HG03060 (cell line): ENCODE measurements at regions not wholly inside any gene's neighbourhood (a gene's known extent, or its start where the extent isn't known, plus 50 kb on each side); places are given as distances from the start of the nearest gene placed in this dataset.
"Not testable (repeated sequence)": the region's sequence is repeated elsewhere in the genome, so short reads cannot be mapped to it uniquely, and the experiment has no call there.

Source experiments
- ATAC-seq: cut with Tn5 transposase; IDR thresholded peaks from one replicate; pipeline ENCODE4 v1.9.1; 2021; ENCODE audit warnings: low read depth, moderate number of reproducible peaks; ENCODE audit not compliant: unreplicated experiment

DNA sequence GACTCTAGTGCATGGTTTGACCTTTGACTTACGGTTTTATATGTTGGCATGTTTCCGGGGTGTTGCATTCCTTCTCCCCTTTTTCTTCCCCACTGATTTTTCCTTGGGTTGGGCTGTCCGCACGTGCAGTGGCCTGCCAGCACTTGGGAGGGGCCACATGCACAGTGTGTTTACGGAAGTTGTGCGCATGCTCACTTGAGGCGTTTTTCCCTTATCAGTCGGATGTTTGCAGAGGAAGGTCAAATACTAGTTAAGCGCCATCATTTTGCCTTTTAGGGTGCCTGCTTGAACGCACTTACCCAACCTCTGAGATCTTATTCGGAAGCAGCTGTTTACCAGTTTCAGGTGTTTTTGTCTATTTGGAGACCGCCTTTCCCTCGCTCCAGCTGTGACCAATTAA lies 653.9 kb upstream of the AADAT start:
- ATAC-seq = no peak

- ATAC-seq = no peak
These were observed 652.1 kb upstream of the AADAT start for GRCh38 chr4:170741856-170742255.

GRCh38 chr4:170736710-170737109 lies 647.0 kb upstream of the AADAT start:
- no peak for ATAC-seq

DNA sequence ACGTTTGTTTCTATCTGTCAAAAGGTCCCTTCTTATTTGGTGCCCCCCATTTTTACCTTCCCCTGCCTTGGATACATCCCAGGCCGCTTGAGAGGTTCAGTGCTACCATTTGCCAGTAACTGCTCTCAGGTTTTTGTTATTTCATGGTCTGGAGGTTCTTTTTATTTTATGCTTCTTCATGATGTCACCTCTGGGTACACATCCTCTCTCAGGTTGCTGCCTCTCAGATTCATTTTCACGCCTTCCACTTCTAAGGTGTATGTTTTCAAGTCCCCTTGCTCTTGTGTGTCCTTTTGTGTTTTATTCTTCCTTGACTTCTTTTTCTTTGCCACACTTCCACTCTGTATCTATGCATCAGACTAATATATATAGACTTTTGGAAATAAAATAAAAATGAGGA lies 640.1 kb upstream of the AADAT start:
- ATAC-seq = no peak

DNA sequence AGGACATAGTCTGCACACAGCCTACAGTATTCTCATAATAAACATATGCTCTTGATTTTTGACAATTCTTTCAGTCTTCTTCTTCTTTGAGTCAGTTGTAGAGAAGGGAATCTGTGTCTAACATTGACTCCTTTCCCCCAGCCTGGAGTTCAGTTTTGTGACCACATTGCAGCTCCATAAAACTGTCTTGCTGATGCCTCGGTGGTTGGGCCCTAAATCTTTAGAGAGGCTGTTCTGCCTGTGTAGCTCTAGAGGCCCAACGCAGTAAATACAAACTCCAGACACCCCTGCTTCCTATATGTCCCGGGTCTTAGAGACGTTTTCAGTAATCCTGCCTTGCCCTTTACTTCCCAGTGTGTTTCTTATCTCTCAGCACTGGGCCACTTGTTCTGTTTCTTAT lies 639.5 kb upstream of the AADAT start:
- no peak for ATAC-seq

- no peak for ATAC-seq
These were observed 634.4 kb upstream of the AADAT start for GRCh38 chr4:170724191-170724590.

- ATAC-seq = no peak
These were observed 633.4 kb upstream of the AADAT start for GRCh38 chr4:170723171-170723570.

- ATAC-seq = no peak
These were observed 632.1 kb upstream of the AADAT start for GRCh38 chr4:170721812-170722373.

DNA sequence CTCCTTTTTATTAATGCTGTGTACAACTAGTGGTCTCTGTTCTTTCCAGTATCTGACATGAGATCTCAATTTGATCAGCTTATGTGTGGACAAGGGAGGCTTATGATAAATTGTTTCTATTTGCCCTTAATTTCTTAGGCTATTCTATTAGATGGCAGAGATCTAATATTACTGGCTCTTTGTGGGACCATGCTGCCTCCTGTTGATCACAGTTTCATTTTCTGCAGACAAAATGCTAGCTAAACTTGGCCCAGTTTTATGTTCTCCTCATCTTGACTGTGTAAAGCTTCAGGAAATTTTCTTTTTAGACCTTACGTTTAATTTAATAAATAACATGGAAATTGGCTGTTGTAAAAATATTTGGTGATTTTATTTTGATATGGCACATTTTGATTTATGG lies 627.1 kb upstream of the AADAT start:
- no peak for ATAC-seq

DNA sequence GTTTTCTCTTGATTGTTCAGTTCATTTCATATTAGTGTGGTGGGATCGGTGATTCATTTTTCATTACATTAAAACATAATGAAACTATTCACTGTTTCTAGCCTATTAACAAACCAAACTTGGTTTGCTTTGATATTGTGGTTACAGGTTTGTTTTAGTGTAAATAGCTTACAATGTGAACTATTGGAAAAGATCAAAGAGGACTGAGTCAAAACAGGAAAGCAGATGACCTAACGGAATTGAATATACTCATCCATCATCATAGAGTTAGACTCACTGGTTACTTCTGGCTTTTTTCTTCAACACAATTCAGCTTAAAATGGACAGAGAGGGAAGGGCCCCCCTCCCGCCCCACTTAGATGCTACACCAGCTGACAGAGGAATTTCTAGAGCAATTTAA lies 616.2 kb upstream of the AADAT start:
- no peak for ATAC-seq

GRCh38 chr4:170700064-170700463 lies 610.3 kb upstream of the AADAT start:
- ATAC-seq = no peak

GRCh38 chr4:170698334-170698733 lies 608.6 kb upstream of the AADAT start:
- peak; percentile 36 for ATAC-seq

DNA sequence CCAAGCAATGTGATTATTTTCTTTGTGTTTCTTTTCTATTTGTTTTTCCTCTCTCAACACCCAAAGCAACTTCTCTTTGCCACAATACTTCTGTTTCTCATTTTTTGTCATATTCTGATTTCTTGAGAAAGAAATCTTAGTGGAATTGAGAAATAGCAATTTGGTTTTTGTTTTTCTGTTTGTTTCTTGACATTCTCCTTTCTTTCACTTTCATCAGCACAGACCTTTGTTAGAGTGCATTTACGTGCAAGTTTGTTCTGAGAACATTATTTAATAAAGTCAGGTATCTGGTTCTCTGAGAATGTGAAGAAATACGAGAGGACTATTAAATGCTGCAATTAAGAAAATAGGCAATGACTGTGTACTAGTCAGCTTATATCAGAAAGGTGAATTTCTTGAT lies 608.1 kb upstream of the AADAT start:
- ATAC-seq = no peak

GRCh38 chr4:170697045-170697444 lies 607.3 kb upstream of the AADAT start:
- ATAC-seq = no peak

DNA sequence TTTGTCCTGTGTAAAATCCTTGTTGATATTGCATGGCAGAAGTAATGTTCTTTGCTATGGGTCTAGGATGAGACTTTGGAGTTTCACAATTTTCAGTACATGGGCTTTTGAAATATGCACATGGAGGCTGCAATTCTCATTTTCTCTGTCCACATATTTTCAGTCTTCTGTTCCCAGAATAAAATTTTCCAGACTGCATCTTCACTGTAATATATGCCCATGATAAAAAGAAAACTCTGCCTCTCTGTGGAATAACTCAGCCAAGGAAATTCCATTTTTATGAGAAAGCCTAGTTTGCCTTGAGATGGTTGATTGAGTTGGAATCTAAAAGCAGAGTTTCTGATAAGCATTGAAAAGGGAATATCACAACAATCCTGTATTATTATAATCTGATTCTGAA lies 601.4 kb upstream of the AADAT start:
- ATAC-seq = no peak

GRCh38 chr4:170687751-170688150 lies 598.0 kb upstream of the AADAT start:
- ATAC-seq = no peak

GRCh38 chr4:170685701-170686100 lies 595.9 kb upstream of the AADAT start:
- ATAC-seq = not testable (repeated sequence)

GRCh38 chr4:170682558-170683294 lies 593.0 kb upstream of the AADAT start:
- ATAC-seq = no peak

DNA sequence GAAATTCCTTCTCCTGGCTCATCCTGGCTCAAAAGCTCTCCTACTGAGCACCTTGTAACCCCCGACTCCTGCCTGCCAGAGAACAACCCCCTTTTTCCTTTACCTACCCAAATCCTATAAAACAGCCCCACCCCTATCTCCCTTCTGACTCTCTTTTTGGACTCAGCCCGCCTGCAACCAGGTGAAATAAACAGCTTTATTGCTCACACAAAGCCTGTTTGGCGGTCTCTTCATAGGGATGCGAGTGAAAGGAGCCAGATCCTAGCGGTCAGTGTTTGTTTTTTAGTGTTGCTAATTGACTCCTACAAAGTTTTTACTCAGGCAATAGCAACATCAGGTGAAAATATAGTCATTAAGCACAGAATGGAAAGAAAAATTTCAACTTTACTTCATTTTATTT lies 592.3 kb upstream of the AADAT start:
- ATAC-seq = not testable (repeated sequence)

GRCh38 chr4:170675568-170676262 lies 586.0 kb upstream of the AADAT start:
- ATAC-seq = no peak

DNA sequence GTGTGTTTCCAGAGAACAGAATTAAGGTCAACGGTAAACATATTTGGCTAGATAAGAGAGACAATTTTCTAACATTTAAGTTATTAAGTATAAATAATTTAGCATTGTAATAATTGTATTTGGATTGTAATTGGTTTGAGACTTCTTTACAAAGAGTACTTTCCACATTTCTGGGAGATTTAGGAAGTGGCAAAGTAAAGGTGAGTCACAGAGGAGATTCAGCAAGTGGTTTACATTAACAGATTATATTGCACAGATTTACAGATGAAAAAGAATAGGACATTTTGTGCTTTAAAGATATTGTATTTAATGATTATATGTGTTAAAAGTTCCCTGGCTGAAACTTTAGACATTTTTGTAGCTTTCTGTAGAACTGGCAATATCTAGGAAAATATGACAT lies 584.4 kb upstream of the AADAT start:
- no peak for ATAC-seq

DNA sequence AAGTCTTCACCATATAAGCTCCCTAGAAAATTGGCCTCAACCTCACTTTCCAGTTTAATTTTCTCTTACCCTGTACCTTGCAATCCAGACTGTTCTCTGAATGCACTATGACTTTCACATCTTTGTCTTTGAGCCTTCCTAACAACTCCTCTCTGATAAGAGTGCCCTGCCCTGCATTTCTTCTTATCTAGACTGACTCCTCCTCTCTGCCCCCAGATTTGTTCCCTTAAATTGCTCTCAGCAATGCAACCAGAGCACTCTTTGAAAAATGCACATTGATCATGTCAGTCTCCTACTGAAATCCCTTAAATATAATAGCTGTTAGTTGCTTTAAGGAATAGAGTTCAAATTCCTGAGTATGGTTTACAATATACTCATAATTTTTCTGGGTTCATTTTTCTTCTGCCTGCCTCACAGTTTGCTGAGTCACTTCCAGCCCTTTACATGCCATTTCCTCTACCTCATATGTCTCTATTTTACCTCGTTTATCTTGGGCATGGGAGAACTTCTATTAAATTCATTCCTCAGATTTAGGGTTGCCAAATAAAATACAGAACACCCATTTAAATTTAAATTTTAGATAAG lies 582.7 kb upstream of the AADAT start:
- no peak for ATAC-seq
